Loucy (cell line): ENCODE measurements at regions not wholly inside any gene's neighbourhood (a gene's known extent, or its start where the extent isn't known, plus 50 kb on each side); places are given as distances from the start of the nearest gene placed in this dataset.
A peak's percentile ranks its signal among the peaks of the same experiment; 100 is the strongest.

Experiments
- CTCF ChIP-seq: fragments of 200-600 bp; sonication (generic); conservative IDR thresholded peaks from 2 replicates; pipeline ENCODE4 v1.5.1; 2014; ENCODE audit warnings: mild to moderate bottlenecking, antibody characterized with exemption, low read length
- EZH2phosphoT487 ChIP-seq: fragments of 200-600 bp; IDR thresholded peaks from 2 replicates; pipeline ENCODE4 v1.6.1; 2018; ENCODE audit warnings: antibody characterized with exemption, mild to moderate bottlenecking, moderate library complexity, borderline replicate concordance

- TF ChIP-seq CTCF = peak; percentile 83
- TF ChIP-seq EZH2phosphoT487 = no peak
Measured at GRCh38 chr13:24995225-24995804, 100.6 kb upstream of the PABPC3 start.
